ENCODE measurements at regions not wholly inside any gene's neighbourhood (a gene's known extent, or its start where the extent isn't known, plus 50 kb on each side); places are given as distances from the start of the nearest gene placed in this dataset.

DNA sequence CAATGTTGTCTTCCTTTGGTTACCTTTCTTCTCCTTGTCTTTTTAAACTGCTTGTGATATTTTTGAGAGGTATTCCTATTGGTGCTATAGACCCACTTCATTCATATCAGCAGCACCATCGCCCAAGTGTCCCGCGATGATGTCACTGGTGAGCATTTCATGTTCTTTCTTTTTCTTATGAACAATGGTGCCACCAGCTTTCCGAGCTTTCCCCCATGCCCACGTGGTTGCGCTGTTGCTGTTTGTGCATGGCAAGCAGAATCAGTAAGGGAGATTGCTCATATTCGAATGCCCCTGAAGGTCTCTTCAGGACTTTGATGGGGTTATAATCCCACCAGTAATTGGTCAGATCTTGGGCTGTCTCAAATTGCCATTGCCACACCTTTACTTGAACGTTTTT, 221.6 kb upstream of the USP9Y start:
- TF ChIP-seq EP300 (IDR thresholded peaks at IDR 0.05) (no peak), CTCF (IDR thresholded peaks at IDR 0.05) (no peak)
